ENCODE measurements at regions not wholly inside any gene's neighbourhood (a gene's known extent, or its start where the extent isn't known, plus 50 kb on each side); places are given as distances from the start of the nearest gene placed in this dataset.
"Not testable (repeated sequence)": the region's sequence is repeated elsewhere in the genome, so short reads cannot be mapped to it uniquely, and the experiment has no call there.

DNA sequence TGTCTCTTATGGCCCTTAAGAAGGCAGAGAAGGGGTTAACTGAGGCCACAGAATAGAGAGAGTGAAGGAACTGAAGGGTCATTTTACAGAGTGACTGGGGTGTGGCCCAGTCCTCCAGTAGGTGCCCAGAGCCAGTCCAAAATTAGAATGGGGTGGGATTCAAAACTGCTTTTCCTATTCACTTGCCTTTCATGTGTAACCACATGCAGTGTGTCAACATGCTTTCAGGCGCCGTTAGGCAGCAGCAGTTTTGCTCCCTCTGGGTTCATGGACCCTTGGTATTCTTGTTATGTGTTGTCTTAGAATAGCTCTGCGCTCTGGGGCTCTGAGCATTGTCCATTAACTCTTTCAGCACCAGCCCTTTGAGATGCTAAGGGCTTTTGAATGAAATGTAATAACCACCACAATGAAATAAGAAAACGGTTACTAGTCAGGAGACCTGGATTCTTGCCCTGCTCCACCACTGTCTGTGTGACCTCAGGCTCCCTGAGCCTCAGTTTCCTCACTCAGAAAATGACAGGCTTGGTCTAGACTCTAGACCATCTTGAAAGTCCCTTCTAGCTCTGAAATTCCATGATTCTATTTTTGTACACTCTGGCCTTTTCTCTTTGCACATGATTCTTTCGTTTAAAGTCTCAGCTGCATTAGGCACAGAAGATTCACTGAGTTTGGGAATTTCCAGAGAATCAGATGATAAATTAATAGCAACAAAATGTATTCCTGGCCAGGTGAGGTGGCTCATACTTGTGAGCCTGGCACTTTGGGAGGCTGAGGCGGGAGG, 123.0 kb downstream of the SRGAP2 start:
- 78% methylated on average over 5 of the region's 6 CpGs; no CpG with 5 or more reads in 1 of the 2 experiments for WGBS, 2 experiments (ENCODE audit: extremely low coverage in 1 of 2, insufficient coverage in 1 of 2, insufficient read length in 1 of 2, insufficient replicate concordance in 2 of 2, low coverage in 1 of 2, low lambda C conversion rate in 2 of 2, missing lambda C conversion rate in 1 of 2)
- H2BK15ac ChIP-seq (ENCODE audit: low read length); H3K4me3 ChIP-seq (ENCODE audit: extremely low read depth in 1 of 4, insufficient read depth in 2 of 4, low read depth in 3 of 4, low read length in 4 of 4); H2AFZ ChIP-seq (ENCODE audit: low read length); DNase-seq (ENCODE audit: low read depth in 1 of 2, low spot score in 2 of 2); H3K4ac ChIP-seq (replicated peaks; ENCODE audit: insufficient read length, low read depth, low read length); H2BK12ac ChIP-seq (ENCODE audit: low read depth, low read length); H3K23me2 ChIP-seq (ENCODE audit: low read depth, low read length); H3K9ac ChIP-seq (replicated peaks in 1 of 4; ENCODE audit: extremely low read depth in 1 of 4, low read depth in 3 of 4, low read length in 3 of 4); H3K56ac ChIP-seq (replicated peaks; ENCODE audit: insufficient read length, low read depth, low read length); H3K27me3 ChIP-seq (replicated peaks in 1 of 4; ENCODE audit: control insufficient read depth in 3 of 4, extremely low read depth in 1 of 4, insufficient read depth in 3 of 4, low read length in 3 of 4); H2BK5ac ChIP-seq (ENCODE audit: low read depth, low read length); H4K8ac ChIP-seq (ENCODE audit: extremely low read depth, insufficient read depth, low read length); H2AK5ac ChIP-seq (ENCODE audit: low read depth, low read length); H4K91ac ChIP-seq (replicated peaks; ENCODE audit: insufficient read length, low read length); H4K20me1 ChIP-seq (replicated peaks in 1 of 2; ENCODE audit: control insufficient read depth in 1 of 2, insufficient read depth in 2 of 2, low read length in 2 of 2); H3K27ac ChIP-seq (ENCODE audit: low read depth, low read length); POLR2A ChIA-PET (ENCODE audit: partially characterized antibody); H3K79me2 ChIP-seq (ENCODE audit: control insufficient read depth in 1 of 2, insufficient read depth in 2 of 2, low read length in 2 of 2); H2BK20ac ChIP-seq (ENCODE audit: low read length); H3K18ac ChIP-seq (ENCODE audit: extremely low read depth, low read length); H3K9me3 ChIP-seq (ENCODE audit: insufficient read depth in 2 of 2, low read depth in 1 of 2, low read length in 1 of 2); H3K4me2 ChIP-seq (ENCODE audit: insufficient read depth in 1 of 2, low read depth in 2 of 2, low read length in 2 of 2); FAIRE-seq; H3K36me3 ChIP-seq (ENCODE audit: control insufficient read depth in 2 of 4, insufficient read depth in 4 of 4, low read length in 3 of 4); CTCF ChIA-PET (ENCODE audit: partially characterized antibody); H3K14ac ChIP-seq (ENCODE audit: insufficient read length); H3K4me1 ChIP-seq (replicated peaks in 1 of 4; ENCODE audit: control insufficient read depth in 3 of 4, insufficient read depth in 4 of 4, low read length in 3 of 4); H3K79me1 ChIP-seq (ENCODE audit: low read depth, low read length); H3K23ac ChIP-seq (ENCODE audit: insufficient read length); H2BK120ac ChIP-seq (replicated peaks; ENCODE audit: low read depth, low read length); H4K5ac ChIP-seq (ENCODE audit: insufficient read length, low read depth, low read length): not testable (repeated sequence)

DNA sequence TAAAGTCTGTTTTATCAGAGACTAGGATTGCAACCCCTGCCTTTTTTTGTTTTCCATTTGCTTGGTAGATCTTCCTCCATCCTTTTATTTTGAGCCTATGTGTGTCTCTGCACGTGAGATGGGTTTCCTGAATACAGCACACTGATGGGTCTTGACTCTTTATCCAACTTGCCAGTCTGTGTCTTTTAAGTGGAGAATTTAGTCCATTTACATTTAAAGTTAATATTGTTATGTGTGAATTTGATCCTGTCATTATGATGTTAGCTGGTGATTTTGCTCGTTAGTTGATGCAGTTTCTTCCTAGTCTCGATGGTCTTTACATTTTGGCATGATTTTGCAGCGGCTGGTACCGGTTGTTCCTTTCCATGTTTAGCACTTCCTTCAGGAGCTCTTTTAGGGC, 128.3 kb downstream of the SRGAP2 start:
- H3K18ac ChIP-seq (ENCODE audit: extremely low read depth, low read length); H3K56ac ChIP-seq (replicated peaks; ENCODE audit: insufficient read length, low read depth, low read length); DNase-seq (ENCODE audit: low read depth in 1 of 2, low spot score in 2 of 2); H2BK12ac ChIP-seq (ENCODE audit: low read depth, low read length); FAIRE-seq; H4K20me1 ChIP-seq (replicated peaks in 1 of 2; ENCODE audit: control insufficient read depth in 1 of 2, insufficient read depth in 2 of 2, low read length in 2 of 2); H3K23ac ChIP-seq (ENCODE audit: insufficient read length); H2BK120ac ChIP-seq (replicated peaks; ENCODE audit: low read depth, low read length); H2BK15ac ChIP-seq (ENCODE audit: low read length); H3K4me2 ChIP-seq (ENCODE audit: insufficient read depth in 1 of 2, low read depth in 2 of 2, low read length in 2 of 2); H3K79me2 ChIP-seq (ENCODE audit: control insufficient read depth in 1 of 2, insufficient read depth in 2 of 2, low read length in 2 of 2); H2AK5ac ChIP-seq (ENCODE audit: low read depth, low read length); H3K23me2 ChIP-seq (ENCODE audit: low read depth, low read length); H4K8ac ChIP-seq (ENCODE audit: extremely low read depth, insufficient read depth, low read length); H3K4me1 ChIP-seq (replicated peaks in 1 of 4; ENCODE audit: control insufficient read depth in 3 of 4, insufficient read depth in 4 of 4, low read length in 3 of 4); H2BK20ac ChIP-seq (ENCODE audit: low read length); H3K9me3 ChIP-seq (ENCODE audit: insufficient read depth in 2 of 2, low read depth in 1 of 2, low read length in 1 of 2); H3K79me1 ChIP-seq (ENCODE audit: low read depth, low read length); H3K9ac ChIP-seq (replicated peaks in 1 of 4; ENCODE audit: extremely low read depth in 1 of 4, low read depth in 3 of 4, low read length in 3 of 4); H3K14ac ChIP-seq (ENCODE audit: insufficient read length); H3K4me3 ChIP-seq (ENCODE audit: extremely low read depth in 1 of 4, insufficient read depth in 2 of 4, low read depth in 3 of 4, low read length in 4 of 4); H3K27me3 ChIP-seq (replicated peaks in 1 of 4; ENCODE audit: control insufficient read depth in 3 of 4, extremely low read depth in 1 of 4, insufficient read depth in 3 of 4, low read length in 3 of 4); H4K91ac ChIP-seq (replicated peaks; ENCODE audit: insufficient read length, low read length); H3K36me3 ChIP-seq (ENCODE audit: control insufficient read depth in 2 of 4, insufficient read depth in 4 of 4, low read length in 3 of 4); H3K27ac ChIP-seq (ENCODE audit: low read depth, low read length); H2BK5ac ChIP-seq (ENCODE audit: low read depth, low read length); H3K4ac ChIP-seq (replicated peaks; ENCODE audit: insufficient read length, low read depth, low read length); POLR2A ChIA-PET (ENCODE audit: partially characterized antibody); H2AFZ ChIP-seq (ENCODE audit: low read length); H4K5ac ChIP-seq (ENCODE audit: insufficient read length, low read depth, low read length); CTCF ChIA-PET (ENCODE audit: partially characterized antibody): not testable (repeated sequence)
- no CpG with 5 or more reads among the region's 5 CpGs for WGBS, 2 experiments (ENCODE audit: extremely low coverage in 1 of 2, insufficient coverage in 1 of 2, insufficient read length in 1 of 2, insufficient replicate concordance in 2 of 2, low coverage in 1 of 2, low lambda C conversion rate in 2 of 2, missing lambda C conversion rate in 1 of 2)

Measured in H1 (cell line).